ENCODE measurements at regions not wholly inside any gene's neighbourhood (a gene's known extent, or its start where the extent isn't known, plus 50 kb on each side); places are given as distances from the start of the nearest gene placed in this dataset.

DNA sequence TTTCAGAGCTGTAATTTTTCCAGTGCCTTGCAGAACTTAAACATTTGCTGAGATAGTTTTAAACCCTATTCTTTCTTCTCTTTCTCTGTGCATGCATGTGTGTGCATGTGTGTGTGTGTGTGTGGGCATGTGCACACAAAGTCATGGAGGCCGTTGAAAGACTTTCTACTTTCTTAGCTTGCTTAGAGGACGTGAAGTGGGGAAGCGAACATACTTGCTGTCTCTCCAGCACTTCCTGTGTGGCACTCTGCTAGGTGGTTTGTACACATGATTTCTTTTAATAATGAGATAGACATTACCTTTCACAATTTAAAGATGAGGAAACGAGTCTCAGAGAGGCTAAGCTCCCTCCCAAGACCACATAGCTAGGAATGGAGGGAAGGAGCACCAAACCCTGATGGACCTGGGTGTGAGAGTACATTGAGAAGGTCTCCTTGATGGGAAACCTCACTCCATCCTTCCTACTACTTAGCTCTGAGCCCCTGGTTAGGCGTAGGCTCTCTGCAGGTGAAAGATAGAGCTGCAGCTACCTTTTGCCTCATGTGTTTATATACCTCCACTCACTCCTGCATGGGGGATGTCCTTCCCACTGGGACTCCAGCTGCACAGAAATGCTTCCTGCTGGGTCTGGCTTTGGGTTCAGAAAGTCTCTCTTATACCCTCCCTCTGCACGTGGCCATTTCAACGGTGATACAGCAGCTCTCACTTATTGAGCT, 101.9 kb upstream of the USP24 start:
- CTCF ChIA-PET = no interaction called here
- DNase-seq = no peak
- no peaks in the 10 kb centered on the region for H3K27me3 ChIP-seq (ENCODE audit: low read length)
- no peaks in the 10 kb centered on the region for H3K36me3 ChIP-seq (ENCODE audit: low read depth, low read length)
- H3K9me2 ChIP-seq (replicated peaks; ENCODE audit: low read length) = no peaks in the 10 kb centered on the region
- TF ChIP-seq EZH2phosphoT487 (IDR thresholded peaks at IDR 0.05; ENCODE audit: borderline replicate concordance, low read length) (no peak), CTCF (conservative IDR thresholded peaks at IDR 0.05; ENCODE audit: low read depth, low read length) (no peak), EZH2 (IDR thresholded peaks at IDR 0.05; ENCODE audit: low read length, unreplicated experiment) (no peak)
- H3K4me1 ChIP-seq (ENCODE audit: insufficient read depth, low read length) = peaks cover 18% of the 10 kb centered on the region
- no peaks in the 10 kb centered on the region for H4K20me1 ChIP-seq (ENCODE audit: low read length)
- ATAC-seq = no peak
- no peaks in the 10 kb centered on the region for H3F3A ChIP-seq (ENCODE audit: low read length, unreplicated experiment)
- H3K79me2 ChIP-seq (ENCODE audit: low read length) = no peaks in the 10 kb centered on the region
- intact Hi-C loops (cut with micrococcal nuclease) = no loop called here
- H2AFZ ChIP-seq (ENCODE audit: low read length) = no peak overlapping the region
- H3K4me2 ChIP-seq (ENCODE audit: low read length) = no peak overlapping the region
- BruUV-seq (replicated peaks) = no TSS peak
- POLR2A ChIA-PET (ENCODE audit: unreplicated experiment) = no interaction called here
- H3K9me3 ChIP-seq (ENCODE audit: low read length) = no peaks in the 10 kb centered on the region
- no peak overlapping the region for H3K4me3 ChIP-seq (ENCODE audit: low read length)
- H3K27ac ChIP-seq (ENCODE audit: low read length) = no peak overlapping the region
- H3K9ac ChIP-seq (ENCODE audit: low read length) = no peak overlapping the region

DNA sequence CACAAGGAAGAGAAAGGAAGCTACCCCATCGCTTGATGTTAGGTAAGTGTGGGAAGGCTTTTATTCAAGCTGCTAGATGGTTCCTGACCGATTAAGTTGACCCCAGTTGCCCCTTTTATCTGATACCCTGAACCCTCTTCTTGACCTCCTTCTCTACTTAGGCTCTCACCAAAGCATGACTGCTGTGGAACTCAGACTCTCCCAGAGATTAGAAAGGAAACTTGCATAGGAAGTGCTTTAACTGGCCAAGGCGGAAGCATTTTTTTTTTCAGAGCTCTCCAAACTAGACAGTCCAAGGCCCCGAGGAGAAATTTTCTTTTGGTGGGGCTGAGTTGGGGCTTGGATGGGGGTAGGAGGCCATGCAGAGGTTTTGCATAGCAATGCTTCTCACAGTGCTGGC, 101.3 kb upstream of the USP24 start:
- no peaks in the 10 kb centered on the region for H3K27me3 ChIP-seq (ENCODE audit: low read length)
- no peaks in the 10 kb centered on the region for H4K20me1 ChIP-seq (ENCODE audit: low read length)
- H3K9me3 ChIP-seq (ENCODE audit: low read length) = no peaks in the 10 kb centered on the region
- BruUV-seq (replicated peaks) = no TSS peak
- H3K9me2 ChIP-seq (replicated peaks; ENCODE audit: low read length) = no peaks in the 10 kb centered on the region
- H3K4me2 ChIP-seq (ENCODE audit: low read length) = no peak overlapping the region
- no peaks in the 10 kb centered on the region for H3K36me3 ChIP-seq (ENCODE audit: low read depth, low read length)
- peaks cover under 1% of the 10 kb centered on the region for H3F3A ChIP-seq (ENCODE audit: low read length, unreplicated experiment)
- no peak for ATAC-seq
- peaks cover 18% of the 10 kb centered on the region for H3K4me1 ChIP-seq (ENCODE audit: insufficient read depth, low read length)
- no peak for DNase-seq
- no peak overlapping the region for H2AFZ ChIP-seq (ENCODE audit: low read length)
- ChIA-PET POLR2A (ENCODE audit: unreplicated experiment) (no interaction called here), CTCF (no interaction called here)
- no peaks in the 10 kb centered on the region for H3K79me2 ChIP-seq (ENCODE audit: low read length)
- H3K4me3 ChIP-seq (ENCODE audit: low read length) = no peak overlapping the region
- intact Hi-C loops (cut with micrococcal nuclease) = no loop called here
- H3K27ac ChIP-seq (ENCODE audit: low read length) = no peak overlapping the region
- H3K9ac ChIP-seq (ENCODE audit: low read length) = no peak overlapping the region
- TF ChIP-seq CTCF (conservative IDR thresholded peaks at IDR 0.05; ENCODE audit: low read depth, low read length) (no peak), EZH2phosphoT487 (IDR thresholded peaks at IDR 0.05; ENCODE audit: borderline replicate concordance, low read length) (no peak), EZH2 (IDR thresholded peaks at IDR 0.05; ENCODE audit: low read length, unreplicated experiment) (no peak)

GRCh38 chr1:55315552-55315951, 100.4 kb upstream of the USP24 start:
- Histone ChIP-seq H3K9me2 (replicated peaks; ENCODE audit: low read length) (no peaks in the 10 kb centered on the region), H3K4me3 (ENCODE audit: low read length) (no peak overlapping the region), H4K20me1 (ENCODE audit: low read length) (no peaks in the 10 kb centered on the region), H3F3A (ENCODE audit: low read length, unreplicated experiment) (peaks cover 8% of the 10 kb centered on the region), H3K4me1 (ENCODE audit: insufficient read depth, low read length) (peaks cover 23% of the 10 kb centered on the region), H3K27ac (ENCODE audit: low read length) (no peak overlapping the region), H2AFZ (ENCODE audit: low read length) (no peak overlapping the region), H3K27me3 (ENCODE audit: low read length) (no peaks in the 10 kb centered on the region), H3K36me3 (ENCODE audit: low read depth, low read length) (no peaks in the 10 kb centered on the region), H3K9me3 (ENCODE audit: low read length) (no peaks in the 10 kb centered on the region), H3K4me2 (ENCODE audit: low read length) (no peak overlapping the region), H3K79me2 (ENCODE audit: low read length) (no peaks in the 10 kb centered on the region), H3K9ac (ENCODE audit: low read length) (no peak overlapping the region)
- CTCF ChIA-PET = no interaction called here
- no peak for DNase-seq
- no peak for ATAC-seq
- no TSS peak for BruUV-seq (replicated peaks)
- TF ChIP-seq CTCF (conservative IDR thresholded peaks at IDR 0.05; ENCODE audit: low read depth, low read length) = no peak
- no peak for TF ChIP-seq EZH2 (IDR thresholded peaks at IDR 0.05; ENCODE audit: low read length, unreplicated experiment)
- TF ChIP-seq EZH2phosphoT487 (IDR thresholded peaks at IDR 0.05; ENCODE audit: borderline replicate concordance, low read length) = no peak
- POLR2A ChIA-PET (ENCODE audit: unreplicated experiment) = no interaction called here
- intact Hi-C loops (cut with micrococcal nuclease) = no loop called here
